ENCODE measurements at regions not wholly inside any gene's neighbourhood (a gene's known extent, or its start where the extent isn't known, plus 50 kb on each side); places are given as distances from the start of the nearest gene placed in this dataset.

- Histone ChIP-seq H3K36me3 (ENCODE audit: insufficient read depth, low read depth, low read length) (no peaks in the 10 kb centered on the region), H3K9ac (ENCODE audit: low read depth, low read length) (no peak overlapping the region), H3K4me3 (ENCODE audit: low read length) (no peak overlapping the region), H3K27me3 (ENCODE audit: insufficient read depth, low read length) (no peaks in the 10 kb centered on the region), H3K4me1 (ENCODE audit: insufficient read depth, low read length) (no peaks in the 10 kb centered on the region), H3K27ac (ENCODE audit: low read length) (no peak overlapping the region), H3K9me3 (ENCODE audit: insufficient read depth, low read depth, low read length) (no peaks in the 10 kb centered on the region)
Measured at GRCh38 chr3:177776661-177777101, 579.4 kb upstream of the TBL1XR1 start.

- Histone ChIP-seq H3K4me3 (ENCODE audit: low read length) (no peak overlapping the region), H3K9ac (ENCODE audit: low read depth, low read length) (no peak overlapping the region), H3K36me3 (ENCODE audit: insufficient read depth, low read depth, low read length) (no peaks in the 10 kb centered on the region), H3K9me3 (ENCODE audit: insufficient read depth, low read depth, low read length) (no peaks in the 10 kb centered on the region), H3K27me3 (ENCODE audit: insufficient read depth, low read length) (no peaks in the 10 kb centered on the region), H3K27ac (ENCODE audit: low read length) (no peak overlapping the region), H3K4me1 (ENCODE audit: insufficient read depth, low read length) (no peaks in the 10 kb centered on the region)
Measured at GRCh38 chr3:177777699-177778098, 580.4 kb upstream of the TBL1XR1 start.

GRCh38 chr3:177778633-177779032, 581.4 kb upstream of the TBL1XR1 start:
- H3K9ac ChIP-seq (ENCODE audit: low read depth, low read length) = no peak overlapping the region
- H3K9me3 ChIP-seq (ENCODE audit: insufficient read depth, low read depth, low read length) = no peaks in the 10 kb centered on the region
- no peak overlapping the region for H3K4me3 ChIP-seq (ENCODE audit: low read length)
- no peaks in the 10 kb centered on the region for H3K27me3 ChIP-seq (ENCODE audit: insufficient read depth, low read length)
- no peaks in the 10 kb centered on the region for H3K36me3 ChIP-seq (ENCODE audit: insufficient read depth, low read depth, low read length)
- H3K4me1 ChIP-seq (ENCODE audit: insufficient read depth, low read length) = no peaks in the 10 kb centered on the region
- H3K27ac ChIP-seq (ENCODE audit: low read length) = no peak overlapping the region

GRCh38 chr3:177781686-177782161, 584.4 kb upstream of the TBL1XR1 start:
- H3K9me3 ChIP-seq (ENCODE audit: insufficient read depth, low read depth, low read length) = no peaks in the 10 kb centered on the region
- no peaks in the 10 kb centered on the region for H3K36me3 ChIP-seq (ENCODE audit: insufficient read depth, low read depth, low read length)
- H3K9ac ChIP-seq (ENCODE audit: low read depth, low read length) = no peak overlapping the region
- H3K27me3 ChIP-seq (ENCODE audit: insufficient read depth, low read length) = no peaks in the 10 kb centered on the region
- H3K4me3 ChIP-seq (ENCODE audit: low read length) = no peak overlapping the region
- H3K4me1 ChIP-seq (ENCODE audit: insufficient read depth, low read length) = no peaks in the 10 kb centered on the region
- no peak overlapping the region for H3K27ac ChIP-seq (ENCODE audit: low read length)

GRCh38 chr3:177783338-177783737, 586.1 kb upstream of the TBL1XR1 start:
- H3K4me1 ChIP-seq (ENCODE audit: insufficient read depth, low read length) = no peaks in the 10 kb centered on the region
- no peak overlapping the region for H3K4me3 ChIP-seq (ENCODE audit: low read length)
- H3K36me3 ChIP-seq (ENCODE audit: insufficient read depth, low read depth, low read length) = no peaks in the 10 kb centered on the region
- no peaks in the 10 kb centered on the region for H3K27me3 ChIP-seq (ENCODE audit: insufficient read depth, low read length)
- no peak overlapping the region for H3K9ac ChIP-seq (ENCODE audit: low read depth, low read length)
- no peak overlapping the region for H3K27ac ChIP-seq (ENCODE audit: low read length)
- no peaks in the 10 kb centered on the region for H3K9me3 ChIP-seq (ENCODE audit: insufficient read depth, low read depth, low read length)

GRCh38 chr3:177783767-177784166, 586.5 kb upstream of the TBL1XR1 start:
- H3K4me1 ChIP-seq (ENCODE audit: insufficient read depth, low read length) = no peaks in the 10 kb centered on the region
- H3K9ac ChIP-seq (ENCODE audit: low read depth, low read length) = no peak overlapping the region
- no peak overlapping the region for H3K4me3 ChIP-seq (ENCODE audit: low read length)
- no peaks in the 10 kb centered on the region for H3K27me3 ChIP-seq (ENCODE audit: insufficient read depth, low read length)
- H3K27ac ChIP-seq (ENCODE audit: low read length) = no peak overlapping the region
- no peaks in the 10 kb centered on the region for H3K9me3 ChIP-seq (ENCODE audit: insufficient read depth, low read depth, low read length)
- no peaks in the 10 kb centered on the region for H3K36me3 ChIP-seq (ENCODE audit: insufficient read depth, low read depth, low read length)

GRCh38 chr3:177787279-177788041, 590.2 kb upstream of the TBL1XR1 start:
- H3K9ac ChIP-seq (ENCODE audit: low read depth, low read length) = no peak overlapping the region
- no peaks in the 10 kb centered on the region for H3K36me3 ChIP-seq (ENCODE audit: insufficient read depth, low read depth, low read length)
- no peaks in the 10 kb centered on the region for H3K4me1 ChIP-seq (ENCODE audit: insufficient read depth, low read length)
- H3K9me3 ChIP-seq (ENCODE audit: insufficient read depth, low read depth, low read length) = no peaks in the 10 kb centered on the region
- no peak overlapping the region for H3K27ac ChIP-seq (ENCODE audit: low read length)
- no peak overlapping the region for H3K4me3 ChIP-seq (ENCODE audit: low read length)
- no peaks in the 10 kb centered on the region for H3K27me3 ChIP-seq (ENCODE audit: insufficient read depth, low read length)

- Histone ChIP-seq H3K36me3 (ENCODE audit: insufficient read depth, low read depth, low read length) (no peaks in the 10 kb centered on the region), H3K9ac (ENCODE audit: low read depth, low read length) (no peak overlapping the region), H3K4me1 (ENCODE audit: insufficient read depth, low read length) (no peaks in the 10 kb centered on the region), H3K27ac (ENCODE audit: low read length) (no peak overlapping the region), H3K4me3 (ENCODE audit: low read length) (no peak overlapping the region), H3K9me3 (ENCODE audit: insufficient read depth, low read depth, low read length) (no peaks in the 10 kb centered on the region), H3K27me3 (ENCODE audit: insufficient read depth, low read length) (no peaks in the 10 kb centered on the region)
Measured at GRCh38 chr3:177789500-177789899, 592.2 kb upstream of the TBL1XR1 start.

GRCh38 chr3:177792311-177793030, 595.2 kb upstream of the TBL1XR1 start:
- H3K9ac ChIP-seq (ENCODE audit: low read depth, low read length) = no peak overlapping the region
- H3K4me1 ChIP-seq (ENCODE audit: insufficient read depth, low read length) = peaks cover 4% of the 10 kb centered on the region; the same call in 1 of the 2 replicates
- H3K27ac ChIP-seq (ENCODE audit: low read length) = no peak overlapping the region
- H3K36me3 ChIP-seq (ENCODE audit: insufficient read depth, low read depth, low read length) = no peaks in the 10 kb centered on the region
- H3K27me3 ChIP-seq (ENCODE audit: insufficient read depth, low read length) = no peaks in the 10 kb centered on the region
- no peak overlapping the region for H3K4me3 ChIP-seq (ENCODE audit: low read length)
- H3K9me3 ChIP-seq (ENCODE audit: insufficient read depth, low read depth, low read length) = no peaks in the 10 kb centered on the region

GRCh38 chr3:177793451-177793850, 596.2 kb upstream of the TBL1XR1 start:
- no peak overlapping the region for H3K9ac ChIP-seq (ENCODE audit: low read depth, low read length)
- H3K9me3 ChIP-seq (ENCODE audit: insufficient read depth, low read depth, low read length) = no peaks in the 10 kb centered on the region
- no peak overlapping the region for H3K27ac ChIP-seq (ENCODE audit: low read length)
- no peaks in the 10 kb centered on the region for H3K36me3 ChIP-seq (ENCODE audit: insufficient read depth, low read depth, low read length)
- no peaks in the 10 kb centered on the region for H3K27me3 ChIP-seq (ENCODE audit: insufficient read depth, low read length)
- peaks cover 4% of the 10 kb centered on the region; the same call in 1 of the 2 replicates for H3K4me1 ChIP-seq (ENCODE audit: insufficient read depth, low read length)
- no peak overlapping the region for H3K4me3 ChIP-seq (ENCODE audit: low read length)

GRCh38 chr3:177795216-177795615, 597.9 kb upstream of the TBL1XR1 start:
- Histone ChIP-seq H3K4me3 (ENCODE audit: low read length) (no peak overlapping the region), H3K9ac (ENCODE audit: low read depth, low read length) (no peak overlapping the region), H3K27ac (ENCODE audit: low read length) (no peak overlapping the region), H3K36me3 (ENCODE audit: insufficient read depth, low read depth, low read length) (no peaks in the 10 kb centered on the region), H3K4me1 (ENCODE audit: insufficient read depth, low read length) (peaks cover 4% of the 10 kb centered on the region; the same call in 1 of the 2 replicates), H3K9me3 (ENCODE audit: insufficient read depth, low read depth, low read length) (no peaks in the 10 kb centered on the region), H3K27me3 (ENCODE audit: insufficient read depth, low read length) (no peaks in the 10 kb centered on the region)

GRCh38 chr3:177795859-177796258, 598.6 kb upstream of the TBL1XR1 start:
- peaks cover 4% of the 10 kb centered on the region; the same call in 1 of the 2 replicates for H3K4me1 ChIP-seq (ENCODE audit: insufficient read depth, low read length)
- no peak overlapping the region for H3K27ac ChIP-seq (ENCODE audit: low read length)
- H3K4me3 ChIP-seq (ENCODE audit: low read length) = no peak overlapping the region
- H3K9me3 ChIP-seq (ENCODE audit: insufficient read depth, low read depth, low read length) = no peaks in the 10 kb centered on the region
- no peak overlapping the region for H3K9ac ChIP-seq (ENCODE audit: low read depth, low read length)
- no peaks in the 10 kb centered on the region for H3K36me3 ChIP-seq (ENCODE audit: insufficient read depth, low read depth, low read length)
- H3K27me3 ChIP-seq (ENCODE audit: insufficient read depth, low read length) = no peaks in the 10 kb centered on the region
